ENCODE measurements at regions not wholly inside any gene's neighbourhood (a gene's known extent, or its start where the extent isn't known, plus 50 kb on each side); places are given as distances from the start of the nearest gene placed in this dataset.

DNA sequence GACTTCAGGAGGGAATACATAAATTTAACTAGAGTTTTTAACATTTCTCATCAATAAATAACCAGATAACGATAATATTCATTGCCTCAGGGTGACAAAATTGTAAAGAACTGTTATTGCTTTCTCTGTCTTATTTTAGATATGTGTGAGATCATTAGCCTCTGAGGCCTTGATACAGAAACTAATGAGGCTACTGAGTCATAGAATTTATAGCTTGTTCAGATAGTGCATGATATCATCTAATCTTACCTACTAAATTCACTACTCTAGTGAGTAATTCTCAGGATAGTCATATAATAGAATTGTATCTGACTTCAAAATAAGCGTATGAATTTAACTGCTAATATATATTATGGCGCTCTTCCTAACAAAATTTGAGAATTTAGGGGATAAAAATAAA, 360.8 kb upstream of the KLHL1 start:
- TF ChIP-seq, protein P1, sequence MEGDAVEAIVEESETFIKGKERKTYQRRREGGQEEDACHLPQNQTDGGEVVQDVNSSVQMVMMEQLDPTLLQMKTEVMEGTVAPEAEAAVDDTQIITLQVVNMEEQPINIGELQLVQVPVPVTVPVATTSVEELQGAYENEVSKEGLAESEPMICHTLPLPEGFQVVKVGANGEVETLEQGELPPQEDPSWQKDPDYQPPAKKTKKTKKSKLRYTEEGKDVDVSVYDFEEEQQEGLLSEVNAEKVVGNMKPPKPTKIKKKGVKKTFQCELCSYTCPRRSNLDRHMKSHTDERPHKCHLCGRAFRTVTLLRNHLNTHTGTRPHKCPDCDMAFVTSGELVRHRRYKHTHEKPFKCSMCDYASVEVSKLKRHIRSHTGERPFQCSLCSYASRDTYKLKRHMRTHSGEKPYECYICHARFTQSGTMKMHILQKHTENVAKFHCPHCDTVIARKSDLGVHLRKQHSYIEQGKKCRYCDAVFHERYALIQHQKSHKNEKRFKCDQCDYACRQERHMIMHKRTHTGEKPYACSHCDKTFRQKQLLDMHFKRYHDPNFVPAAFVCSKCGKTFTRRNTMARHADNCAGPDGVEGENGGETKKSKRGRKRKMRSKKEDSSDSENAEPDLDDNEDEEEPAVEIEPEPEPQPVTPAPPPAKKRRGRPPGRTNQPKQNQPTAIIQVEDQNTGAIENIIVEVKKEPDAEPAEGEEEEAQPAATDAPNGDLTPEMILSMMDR (IDR thresholded peaks at IDR 0.05; ENCODE audit: insufficient read depth, low read length, poor library complexity, severe bottlenecking), result no peak
- TF ChIP-seq EZH2phosphoT487 (conservative IDR thresholded peaks at IDR 0.05; ENCODE audit: low read length), result no peak
